Heart right ventricle (tissue), 16 donors: ENCODE measurements at regions not wholly inside any gene's neighbourhood (a gene's known extent, or its start where the extent isn't known, plus 50 kb on each side); places are given as distances from the start of the nearest gene placed in this dataset.

ENCODE experiments used
- ATAC-seq, 8 donors: fragments of 200-7000 bp; cut with Tn5 transposase; one replicate each; pipeline ENCODE4 v1.9.1; 2020; ENCODE audit warnings: mild to moderate bottlenecking in 8 of 8, moderate library complexity in 8 of 8, moderate number of reproducible peaks in 1 of 8
- DNase-seq, 2 donors: peaks; one replicate each; pipeline ENCODE4 v3.0.0-alpha.2; 2020
- H3K27ac ChIP-seq, 10 donors: fragments of 200-600 bp; sonication (generic) in 2 of 10; one replicate each; pipeline versions ENCODE4 v1.5.0 to v1.8.0; 2020 to 2022; ENCODE audit warnings: mild to moderate bottlenecking in 3 of 10
- H3K27me3 ChIP-seq, 7 donors: fragments of 200-600 bp; one replicate each; pipeline ENCODE4 v1.8.0; 2021 to 2022; ENCODE audit warnings: mild to moderate bottlenecking in 2 of 7
- H3K36me3 ChIP-seq, 9 donors: fragments of 200-600 bp; sonication (generic) in 1 of 9; one replicate each; pipeline versions ENCODE4 v1.5.0 to v1.8.0; 2020 to 2022; ENCODE audit warnings: mild to moderate bottlenecking in 2 of 9
- H3K4me1 ChIP-seq, 9 donors: fragments of 200-600 bp; sonication (generic) in 1 of 9; one replicate each; pipeline versions ENCODE4 v1.5.0 to v1.8.0; 2020 to 2022; ENCODE audit warnings: mild to moderate bottlenecking in 4 of 9
- H3K4me3 ChIP-seq, 10 donors: fragments of 200-600 bp; sonication (generic) in 2 of 10; one replicate each; pipeline versions ENCODE4 v1.5.0 to v1.8.0; 2020 to 2022; ENCODE audit warnings: mild to moderate bottlenecking in 7 of 10, moderate library complexity in 2 of 10
- H3K9me3 ChIP-seq, 11 donors: fragments of 200-600 bp in 10 of 11; sonication (generic) in 2 of 11; one replicate each; pipeline versions ENCODE4 v1.5.0 to v1.8.0; 2013 to 2022; ENCODE audit warnings: mild to moderate bottlenecking in 2 of 11, control low read depth in 1 of 11, moderate library complexity in 1 of 11
- CTCF ChIP-seq, 9 donors: fragments of 200-600 bp; sonication (generic) in 2 of 9; IDR thresholded peaks; one replicate each; pipeline versions ENCODE4 v1.5.0 to v1.8.0; 2021 to 2022; ENCODE audit warnings: antibody characterized with exemption in 9 of 9, mild to moderate bottlenecking in 5 of 9, moderate library complexity in 1 of 9
- WGBS, 2 donors: extraction: QIAGEN DNeasy Blood & Tissue Kit; methylation state at CpG; one replicate each; pipeline ENCODE4 v1.1.7; 2013; ENCODE audit warnings: inconsistent platforms in 1 of 2; 5-methylcytosine and 5-hydroxymethylcytosine counted together
- intact Hi-C, 10 donors: fragments of 100-400 bp; cut with DNase I; formaldehyde crosslinking; loops; one replicate each; pipeline versions ENCODE4 v1.11.1 to v1.14.2; 2022
- donor health status: Arrhythmogenic right ventricular cardiomyopathy.
- donor health status: ischemic (EF 13 %, LVEDD 7.1; RV severe dilation, severe dysfunction).
- donor health status: healthy with polysubstance abuse.
- donor health status: DM: no; HTN: yes; CAD: no.
- donor health status: DM: no; HTN: no; CAD: no.
- donor health status: ischemic (EF 25% LVEDD 6.9; RV normal size, moderate dysfunction).
- donor health status: ischemic (EF 25% LVEDD 5.7; RV mildly dilated, moderate dysfunction).
- donor health status: healthy.
- donor health status: DM: yes; HTN: yes; CAD: no.
- donor health status: Ischemic cardiomyopathy.
- donor health status: ischemic (EF 35%, LVEDD 5.7; RV mildly dilated, moderate dysfunction).
- donor health status: nonischemic (EF 11% LVEDD 7.7; RV severe dilation, severe dysfunction).
- donor health status: DM: yes; HTN: yes; CAD: no.
- donor health status: PGD.
- donor health status: ischemic (EF 29% LVEDD 5.4; RV normal size, mild dysfunction).
- donor health status: nonischemic (EF 23%, LVEDD 6.1; RV moderate dilation, normal function).

GRCh38 chr1:218760601-218761570 lies 412.8 kb upstream of the LYPLAL1 start:
- Histone ChIP-seq H3K9me3 (no peaks in the 10 kb centered on the region), H3K36me3 (no peaks in the 10 kb centered on the region), H3K4me1 (peaks cover 0 to 12% (median 0%) of the 10 kb centered on the region in 9 donors), H3K4me3 (no peak overlapping the region), H3K27ac (no peak overlapping the region), H3K27me3 (no peaks in the 10 kb centered on the region)
- intact Hi-C loops = no loop called here
- 74 to 85% methylated on average over 3 of the region's 3 CpGs for WGBS, 2 donors
- DNase-seq (no peak), ATAC-seq (no peak)
- no peak for TF ChIP-seq CTCF (IDR thresholded peaks at IDR 0.05)

- DNase-seq (no peak), ATAC-seq (no peak)
- Histone ChIP-seq H3K4me1 (peaks cover 0 to 14% (median 0%) of the 10 kb centered on the region in 9 donors), H3K36me3 (no peaks in the 10 kb centered on the region), H3K27ac (no peak overlapping the region), H3K9me3 (no peaks in the 10 kb centered on the region), H3K27me3 (no peaks in the 10 kb centered on the region), H3K4me3 (no peak overlapping the region)
- TF ChIP-seq CTCF (IDR thresholded peaks at IDR 0.05) = no peak
- intact Hi-C loops = no loop called here
- 93 to 98% methylated on average over 2 of the region's 2 CpGs for WGBS, 2 donors
Measured at GRCh38 chr1:218763538-218763937, 410.1 kb upstream of the LYPLAL1 start.

GRCh38 chr1:218765753-218766152 lies 407.9 kb upstream of the LYPLAL1 start:
- H3K27ac ChIP-seq = peak overlapping the region in 2 of 10 donors; percentile 21 to 29
- 34 to 49% methylated on average over 5 of the region's 5 CpGs for WGBS, 2 donors
- intact Hi-C loops = no loop called here
- H3K4me1 ChIP-seq = peaks cover 0 to 14% (median 0%) of the 10 kb centered on the region in 9 donors
- DNase-seq (no peak), ATAC-seq (peak in 4 of 8 donors; percentile 50 to 67 (median 58))
- no peaks in the 10 kb centered on the region for H3K9me3 ChIP-seq
- no peaks in the 10 kb centered on the region for H3K36me3 ChIP-seq
- TF ChIP-seq CTCF (IDR thresholded peaks at IDR 0.05) = no peak
- no peaks in the 10 kb centered on the region for H3K27me3 ChIP-seq
- H3K4me3 ChIP-seq = no peak overlapping the region

- H3K36me3 ChIP-seq = no peaks in the 10 kb centered on the region
- no peak overlapping the region for H3K4me3 ChIP-seq
- WGBS, 2 donors = 86% methylated on average over 3 of the region's 3 CpGs
- intact Hi-C loops = no loop called here
- ATAC-seq (no peak), DNase-seq (no peak)
- H3K27ac ChIP-seq = no peak overlapping the region
- no peaks in the 10 kb centered on the region for H3K27me3 ChIP-seq
- H3K9me3 ChIP-seq = no peaks in the 10 kb centered on the region
- TF ChIP-seq CTCF (IDR thresholded peaks at IDR 0.05) = no peak
- H3K4me1 ChIP-seq = peaks cover 0 to 7% (median 0%) of the 10 kb centered on the region in 9 donors
Measured at GRCh38 chr1:218771931-218772330, 401.7 kb upstream of the LYPLAL1 start.
